NT2/D1 (cell line): ENCODE measurements at regions not wholly inside any gene's neighbourhood (a gene's known extent, or its start where the extent isn't known, plus 50 kb on each side); places are given as distances from the start of the nearest gene placed in this dataset.

ENCODE experiments used
- SUZ12 ChIP-seq: IDR thresholded peaks from 2 replicates; pipeline ENCODE4 v1.6.1; 2011; ENCODE audit not compliant: insufficient read length, insufficient read depth; ENCODE audit errors: extremely low read depth
- YY1 ChIP-seq: IDR thresholded peaks from 2 replicates; pipeline ENCODE4 v1.6.1; 2011; ENCODE audit not compliant: insufficient read length, insufficient read depth
- ZNF274 ChIP-seq: IDR thresholded peaks from 2 replicates; pipeline ENCODE4 v1.6.1; 2011; ENCODE audit warnings: mild to moderate bottlenecking, low read depth, low read length

DNA sequence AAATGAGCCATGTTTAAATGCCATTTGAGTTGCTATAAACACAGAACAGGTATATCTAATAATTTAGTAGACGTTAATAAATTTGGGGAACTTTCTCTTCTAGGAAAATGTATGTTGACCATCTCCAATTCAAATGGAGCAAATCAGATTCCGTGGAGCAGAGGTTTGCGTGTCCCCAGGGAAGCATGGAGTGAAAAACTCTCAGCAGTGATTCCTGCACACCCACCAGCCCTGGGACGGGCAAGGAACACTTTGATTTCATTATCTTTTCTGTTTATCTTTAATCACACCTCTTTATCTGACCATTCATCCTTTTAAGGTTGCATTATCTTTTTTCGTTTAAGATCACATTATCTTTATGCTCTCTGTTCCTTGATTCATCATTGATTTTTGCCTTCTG, 95.0 kb downstream of the RNASET2 start:
- TF ChIP-seq YY1: no peak
- no peak for TF ChIP-seq SUZ12
- TF ChIP-seq ZNF274: no peak
